Keratinocyte (primary cell): ENCODE measurements at regions not wholly inside any gene's neighbourhood (a gene's known extent, or its start where the extent isn't known, plus 50 kb on each side); places are given as distances from the start of the nearest gene placed in this dataset.

ENCODE experiments used
- DNase-seq: peaks from one replicate; pipeline ENCODE4 v3.0.0-alpha.2; 2011; ENCODE audit warnings: low read depth, missing footprints, low spot score
- FAIRE-seq: peaks from 2 replicates; lab custom pipeline; 2011; peaks lifted over from hg19 to GRCh38; lab: Jason Lieb, UNC
- H2AFZ ChIP-seq: 2 replicates; pipeline ENCODE4 v1.6.0; 2012; ENCODE audit warnings: low read length, control low read depth, inconsistent platforms; ENCODE audit not compliant: control insufficient read depth
- H3K27ac ChIP-seq: 2 replicates; pipeline ENCODE4 v1.5.1; 2011; ENCODE audit warnings: low read length; ENCODE audit not compliant: control insufficient read depth, insufficient read depth
- H3K27me3 ChIP-seq: 3 replicates; pipeline ENCODE4 v1.6.0; 2011; ENCODE audit warnings: low read length; ENCODE audit not compliant: control insufficient read depth, insufficient read depth; ENCODE audit errors: extremely low read depth
- H3K36me3 ChIP-seq, 2 experiments: 2 replicates in 1 of 2; 3 replicates in 1 of 2; pipeline ENCODE4 v1.5.1; 2011; ENCODE audit warnings: low read length in 2 of 2, mild to moderate bottlenecking in 1 of 2; ENCODE audit not compliant: control insufficient read depth in 2 of 2, insufficient read depth in 2 of 2; ENCODE audit errors: extremely low read depth in 1 of 2
- H3K4me1 ChIP-seq: 3 replicates; pipeline ENCODE4 v1.5.1; 2011; ENCODE audit warnings: low read length; ENCODE audit not compliant: control insufficient read depth, insufficient read depth; ENCODE audit errors: extremely low read depth
- H3K4me2 ChIP-seq: 3 replicates; pipeline ENCODE4 v1.6.0; 2011; ENCODE audit warnings: low read depth, low read length; ENCODE audit not compliant: control insufficient read depth, insufficient read depth; ENCODE audit errors: extremely low read depth
- H3K4me3 ChIP-seq, 3 experiments: fragments of 200-600 bp in 1 of 3; sonication (generic) in 1 of 3; 2 replicates in 2 of 3; 3 replicates in 1 of 3; pipeline ENCODE4 v1.5.1; 2011 to 2016; ENCODE audit warnings: low read length in 3 of 3, mild to moderate bottlenecking in 3 of 3, control low read depth in 2 of 3, inconsistent platforms in 1 of 3, low read depth in 1 of 3, mixed read lengths in 1 of 3, mixed run types in 1 of 3, moderate library complexity in 1 of 3; ENCODE audit not compliant: control insufficient read depth in 2 of 3, insufficient read depth in 2 of 3; ENCODE audit errors: extremely low read depth in 1 of 3
- H3K79me2 ChIP-seq: 2 replicates; pipeline ENCODE4 v1.6.0; 2012; ENCODE audit warnings: low read length; ENCODE audit not compliant: control insufficient read depth, insufficient read depth
- H3K9ac ChIP-seq: 3 replicates; pipeline ENCODE4 v1.6.0; 2011; ENCODE audit warnings: low read length; ENCODE audit not compliant: control insufficient read depth, insufficient read depth; ENCODE audit errors: extremely low read depth
- H3K9me1 ChIP-seq: 3 replicates; pipeline ENCODE4 v1.6.0; 2011; ENCODE audit warnings: low read length; ENCODE audit not compliant: control insufficient read depth, insufficient read depth; ENCODE audit errors: extremely low read depth
- H3K9me3 ChIP-seq: 2 replicates; pipeline ENCODE4 v1.5.1; 2012; ENCODE audit warnings: low read depth, low read length; ENCODE audit not compliant: control insufficient read depth
- H4K20me1 ChIP-seq: 3 replicates; pipeline ENCODE4 v1.6.0; 2011; ENCODE audit warnings: low read length; ENCODE audit not compliant: control insufficient read depth, insufficient read depth; ENCODE audit errors: extremely low read depth
- CTCF ChIP-seq, 3 experiments: IDR thresholded peaks in 1 of 3; conservative IDR thresholded peaks in 1 of 3; optimal IDR thresholded peaks in 1 of 3; 2 replicates in 2 of 3; 3 replicates in 1 of 3; pipeline versions ENCODE3 to v1.5.1; 2011; ENCODE audit warnings: low read length in 3 of 3, mild to moderate bottlenecking in 3 of 3, moderate library complexity in 2 of 3, control low read depth in 1 of 3, inconsistent platforms in 1 of 3; ENCODE audit not compliant: insufficient read depth in 2 of 3; ENCODE audit errors: extremely low read depth in 1 of 3
- EZH2 ChIP-seq: IDR thresholded peaks from one replicate; pipeline ENCODE4 v1.6.1; 2012; ENCODE audit warnings: inconsistent platforms, mild to moderate bottlenecking, low read length, moderate library complexity
- dilution Hi-C: fragments of 300-500 bp; cut with MboI; formaldehyde crosslinking; loops from one replicate; pipeline ENCODE4 v1.7.0; 2020; ENCODE audit warnings: low sequenced_read_pairs; ENCODE audit not compliant: extremely low pct_ligation_motif_present

- Histone ChIP-seq H3K4me3 (peak overlapping the region in 1 of 3 experiments; percentile 16), H2AFZ (peak overlapping the region; percentile 69), H4K20me1 (no peaks in the 10 kb centered on the region), H3K4me1 (peaks cover 17% of the 10 kb centered on the region), H3K4me2 (peak overlapping the region; percentile 45), H3K79me2 (no peaks in the 10 kb centered on the region), H3K9me1 (no peaks in the 10 kb centered on the region), H3K9ac (no peak overlapping the region), H3K27ac (peak overlapping the region; percentile 39), H3K27me3 (no peaks in the 10 kb centered on the region), H3K36me3 (no peaks in the 10 kb centered on the region), H3K9me3 (no peaks in the 10 kb centered on the region)
- dilution Hi-C loops: no loop called here
- TF ChIP-seq EZH2: no peak
- no peak for TF ChIP-seq CTCF (optimal IDR thresholded peaks at IDR 0.05 in 1 of 3, IDR thresholded peaks at IDR 0.05 in 1 of 3, conservative IDR thresholded peaks at IDR 0.05 in 1 of 3; ENCODE audit: extremely low read depth in 1 of 3, insufficient read depth in 2 of 3, low read length in 3 of 3)
- DNase-seq (peak; percentile 48), FAIRE-seq (peak; percentile 90)
Measured at GRCh38 chr4:24394041-24394440, 190.3 kb downstream of the DHX15 start.

- Histone ChIP-seq H3K4me1 (peaks cover 17% of the 10 kb centered on the region), H3K4me2 (no peak overlapping the region), H4K20me1 (no peaks in the 10 kb centered on the region), H2AFZ (no peak overlapping the region), H3K4me3 (no peak overlapping the region), H3K9ac (no peak overlapping the region), H3K36me3 (no peaks in the 10 kb centered on the region), H3K27me3 (no peaks in the 10 kb centered on the region), H3K79me2 (no peaks in the 10 kb centered on the region), H3K9me1 (no peaks in the 10 kb centered on the region), H3K27ac (no peak overlapping the region), H3K9me3 (no peaks in the 10 kb centered on the region)
- no peak for DNase-seq
- TF ChIP-seq CTCF (optimal IDR thresholded peaks at IDR 0.05 in 1 of 3, IDR thresholded peaks at IDR 0.05 in 1 of 3, conservative IDR thresholded peaks at IDR 0.05 in 1 of 3; ENCODE audit: extremely low read depth in 1 of 3, insufficient read depth in 2 of 3, low read length in 3 of 3) (no peak), EZH2 (no peak)
- dilution Hi-C loops: no loop called here
- no peak for FAIRE-seq
Measured at GRCh38 chr4:24392613-24393012, 191.7 kb downstream of the DHX15 start.
